ENCODE measurements at regions not wholly inside any gene's neighbourhood (a gene's known extent, or its start where the extent isn't known, plus 50 kb on each side); places are given as distances from the start of the nearest gene placed in this dataset.

DNA sequence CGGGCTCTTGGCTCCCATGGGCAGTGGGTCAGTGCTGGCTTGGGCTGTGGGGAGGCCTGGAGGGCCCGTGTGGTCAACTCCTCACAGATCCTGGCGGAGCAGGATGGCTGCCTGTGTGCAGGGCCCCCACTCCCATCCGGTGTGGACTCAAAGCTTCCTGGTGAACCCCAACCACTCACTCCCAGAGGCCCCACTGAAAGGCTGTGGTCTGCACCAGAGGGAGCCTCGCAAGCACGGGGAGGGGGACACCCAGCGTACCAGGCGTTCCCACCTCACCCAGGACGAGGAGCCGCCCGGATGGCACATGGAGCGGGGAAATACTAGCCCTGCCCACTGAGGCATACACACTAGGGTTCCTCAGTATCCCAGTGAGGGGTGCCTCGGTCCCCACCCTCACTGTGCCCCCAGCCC is 75.4 kb upstream of the ACTRT2 start:
- Histone ChIP-seq H3K27me3 (ENCODE audit: control insufficient read depth, insufficient read depth, low read length) (no peaks in the 10 kb centered on the region), H3K4me3 (ENCODE audit: low read depth, low read length) (no peak overlapping the region), H3K36me3 (ENCODE audit: control insufficient read depth, insufficient read depth, low read length) (no peaks in the 10 kb centered on the region)
- no peak for DNase-seq (ENCODE audit: low read depth)
- FAIRE-seq: no peak
- no peak for TF ChIP-seq CTCF (IDR thresholded peaks at IDR 0.05; ENCODE audit: insufficient read depth, low read length, severe bottlenecking)

GRCh38 chr1:2946291-2946690 is 75.0 kb upstream of the ACTRT2 start:
- TF ChIP-seq CTCF (IDR thresholded peaks at IDR 0.05; ENCODE audit: insufficient read depth, low read length, severe bottlenecking): no peak
- FAIRE-seq: no peak
- no peaks in the 10 kb centered on the region for H3K27me3 ChIP-seq (ENCODE audit: control insufficient read depth, insufficient read depth, low read length)
- H3K4me3 ChIP-seq (ENCODE audit: low read depth, low read length): no peak overlapping the region
- no peak for DNase-seq (ENCODE audit: low read depth)
- no peaks in the 10 kb centered on the region for H3K36me3 ChIP-seq (ENCODE audit: control insufficient read depth, insufficient read depth, low read length)

DNA sequence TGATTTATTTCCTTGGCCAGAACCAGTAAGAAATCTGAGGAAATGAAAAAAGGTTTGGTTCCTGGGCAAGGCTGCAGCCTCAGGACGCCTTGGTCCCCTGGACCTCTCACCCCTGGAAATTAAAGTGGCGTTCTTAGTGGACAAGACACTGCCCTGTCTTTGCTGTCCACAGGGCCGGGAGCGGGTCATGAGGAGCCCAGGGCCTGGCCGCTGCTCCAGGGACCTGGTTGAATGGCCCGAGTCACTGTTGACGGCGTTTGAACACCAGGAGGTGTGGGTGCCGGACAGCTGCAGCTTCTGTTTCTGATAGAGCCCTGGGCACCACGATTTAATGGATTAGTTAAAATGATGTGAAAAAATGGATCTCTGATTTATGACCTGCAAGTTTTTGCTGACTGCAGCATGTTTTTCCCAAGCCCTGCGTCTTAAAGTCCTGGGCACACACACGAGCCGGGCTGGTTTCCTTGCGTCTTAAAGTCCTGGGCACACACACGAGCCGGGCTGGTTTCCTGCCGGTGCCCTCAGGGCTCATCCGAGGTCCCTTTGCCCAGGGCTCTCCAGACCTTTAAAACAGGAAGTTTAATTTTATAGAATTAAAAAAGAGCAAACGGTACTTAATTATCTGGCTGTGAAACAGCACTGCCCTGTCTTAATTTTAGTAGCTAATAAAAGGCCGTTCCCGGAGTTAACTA is 74.1 kb upstream of the ACTRT2 start:
- DNase-seq (ENCODE audit: low read depth) (no peak), FAIRE-seq (no peak)
- Histone ChIP-seq H3K27me3 (ENCODE audit: control insufficient read depth, insufficient read depth, low read length) (no peaks in the 10 kb centered on the region), H3K4me3 (ENCODE audit: low read depth, low read length) (no peak overlapping the region), H3K36me3 (ENCODE audit: control insufficient read depth, insufficient read depth, low read length) (no peaks in the 10 kb centered on the region)
- TF ChIP-seq CTCF (IDR thresholded peaks at IDR 0.05; ENCODE audit: insufficient read depth, low read length, severe bottlenecking): no peak

DNA sequence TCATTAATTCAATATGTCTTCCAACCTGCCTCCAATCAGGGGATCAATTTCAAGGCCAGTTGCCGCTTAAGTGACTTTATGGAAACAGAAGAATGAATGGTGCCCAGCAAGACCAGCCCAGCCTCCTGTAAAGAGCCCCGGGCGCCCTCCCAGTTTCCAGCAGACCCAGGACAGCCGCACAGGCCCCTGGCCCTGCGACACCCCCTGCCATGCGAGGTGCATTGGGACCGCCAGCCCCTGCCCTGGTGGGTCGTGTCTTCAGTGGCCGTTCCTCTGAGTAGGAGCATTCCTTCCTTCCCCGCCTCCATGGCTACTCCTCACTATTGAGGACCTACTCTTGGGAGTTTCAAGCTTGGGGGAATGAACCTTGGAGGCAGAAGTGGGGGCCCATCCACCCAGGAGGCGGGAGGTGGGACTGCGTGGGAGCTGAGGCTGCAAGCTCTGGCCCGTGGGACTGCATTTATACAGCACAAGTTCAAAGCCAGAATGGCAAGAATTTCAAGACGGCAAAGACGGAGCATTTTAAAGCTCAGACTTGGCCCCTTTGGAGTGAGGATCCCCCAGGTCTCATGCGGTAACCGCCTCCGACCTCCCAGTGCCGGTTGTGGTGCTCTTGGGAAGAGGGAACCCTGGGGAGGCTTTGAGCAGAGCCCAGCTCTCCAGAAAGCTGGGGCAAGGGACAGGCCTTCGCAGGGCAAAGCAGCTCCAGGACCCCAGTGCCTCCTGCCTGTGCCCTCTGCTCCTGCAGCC is 73.1 kb upstream of the ACTRT2 start:
- DNase-seq (ENCODE audit: low read depth) (no peak), FAIRE-seq (no peak)
- TF ChIP-seq CTCF (IDR thresholded peaks at IDR 0.05; ENCODE audit: insufficient read depth, low read length, severe bottlenecking): no peak
- Histone ChIP-seq H3K4me3 (ENCODE audit: low read depth, low read length) (no peak overlapping the region), H3K36me3 (ENCODE audit: control insufficient read depth, insufficient read depth, low read length) (no peaks in the 10 kb centered on the region), H3K27me3 (ENCODE audit: control insufficient read depth, insufficient read depth, low read length) (no peaks in the 10 kb centered on the region)

GRCh38 chr1:2948751-2949680 is 72.3 kb upstream of the ACTRT2 start:
- H3K36me3 ChIP-seq (ENCODE audit: control insufficient read depth, insufficient read depth, low read length): no peaks in the 10 kb centered on the region
- no peak overlapping the region for H3K4me3 ChIP-seq (ENCODE audit: low read depth, low read length)
- DNase-seq (ENCODE audit: low read depth) (no peak), FAIRE-seq (no peak)
- no peaks in the 10 kb centered on the region for H3K27me3 ChIP-seq (ENCODE audit: control insufficient read depth, insufficient read depth, low read length)
- TF ChIP-seq CTCF (IDR thresholded peaks at IDR 0.05; ENCODE audit: insufficient read depth, low read length, severe bottlenecking): no peak
